ENCODE measurements at regions not wholly inside any gene's neighbourhood (a gene's known extent, or its start where the extent isn't known, plus 50 kb on each side); places are given as distances from the start of the nearest gene placed in this dataset.

DNA sequence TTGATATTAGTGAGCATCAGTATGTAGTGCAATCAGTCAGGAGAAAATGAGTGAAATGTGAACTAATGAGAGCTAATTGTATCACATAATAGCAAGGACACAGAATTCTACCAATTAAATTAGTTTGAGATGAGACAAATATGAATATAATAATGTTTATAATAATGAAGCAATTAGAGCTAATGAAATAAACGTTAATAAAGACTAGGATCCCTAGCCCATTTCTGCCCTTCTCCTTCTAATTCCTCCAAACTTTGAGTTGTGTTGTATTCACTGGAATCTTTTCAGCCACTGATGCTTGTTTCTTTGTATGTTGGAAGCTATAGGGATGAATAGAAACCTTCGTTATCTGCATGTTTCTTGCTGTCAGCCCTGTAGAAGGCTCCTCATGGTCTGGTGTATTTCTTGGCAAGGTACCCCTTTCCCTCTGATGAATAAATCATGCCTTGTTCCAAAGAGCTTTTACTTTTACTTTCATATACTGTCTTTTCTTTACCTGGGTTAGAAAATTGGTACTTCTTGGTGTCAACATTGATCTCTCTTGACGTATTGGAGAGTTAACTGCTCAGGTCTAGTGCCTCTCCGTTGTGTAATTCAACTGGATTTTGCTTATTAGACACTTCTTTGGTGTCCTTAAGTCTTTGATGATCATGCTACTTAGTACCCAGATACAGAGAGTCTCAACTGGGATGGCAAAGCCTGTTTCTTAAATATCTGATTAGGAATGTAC, 154.8 kb downstream of the PTCSC3 start:
- peaks cover 78% of the 10 kb centered on the region for H3K27me3 ChIP-seq (ENCODE audit: low read length)
- TF ChIP-seq CTCF (conservative IDR thresholded peaks at IDR 0.05; ENCODE audit: low read depth, low read length) (no peak), EZH2phosphoT487 (IDR thresholded peaks at IDR 0.05; ENCODE audit: borderline replicate concordance, low read length) (no peak), EZH2 (IDR thresholded peaks at IDR 0.05; ENCODE audit: low read length, unreplicated experiment) (no peak)
- CTCF ChIA-PET, result no interaction called here
- H3K4me3 ChIP-seq (ENCODE audit: low read length), result no peak overlapping the region
- H3K36me3 ChIP-seq (ENCODE audit: low read depth, low read length), result no peaks in the 10 kb centered on the region
- H2AFZ ChIP-seq (ENCODE audit: low read length), result no peak overlapping the region
- no peaks in the 10 kb centered on the region for H3K4me1 ChIP-seq (ENCODE audit: insufficient read depth, low read length)
- no peaks in the 10 kb centered on the region for H4K20me1 ChIP-seq (ENCODE audit: low read length)
- H3K27ac ChIP-seq (ENCODE audit: low read length), result no peak overlapping the region
- intact Hi-C loops (cut with micrococcal nuclease), result no loop called here
- no TSS peak for BruUV-seq (replicated peaks)
- no peaks in the 10 kb centered on the region for H3F3A ChIP-seq (ENCODE audit: low read length, unreplicated experiment)
- H3K9me2 ChIP-seq (replicated peaks; ENCODE audit: low read length), result no peaks in the 10 kb centered on the region
- POLR2A ChIA-PET (ENCODE audit: unreplicated experiment), result no interaction called here
- no peaks in the 10 kb centered on the region for H3K79me2 ChIP-seq (ENCODE audit: low read length)
- H3K9me3 ChIP-seq (ENCODE audit: low read length), result no peaks in the 10 kb centered on the region
- no peak for ATAC-seq
- no peak for DNase-seq
- H3K4me2 ChIP-seq (ENCODE audit: low read length), result no peak overlapping the region
- H3K9ac ChIP-seq (ENCODE audit: low read length), result no peak overlapping the region

- CTCF ChIA-PET, result no interaction called here
Measured at GRCh38 chr14:36021030-36021422, 155.5 kb downstream of the PTCSC3 start.

DNA sequence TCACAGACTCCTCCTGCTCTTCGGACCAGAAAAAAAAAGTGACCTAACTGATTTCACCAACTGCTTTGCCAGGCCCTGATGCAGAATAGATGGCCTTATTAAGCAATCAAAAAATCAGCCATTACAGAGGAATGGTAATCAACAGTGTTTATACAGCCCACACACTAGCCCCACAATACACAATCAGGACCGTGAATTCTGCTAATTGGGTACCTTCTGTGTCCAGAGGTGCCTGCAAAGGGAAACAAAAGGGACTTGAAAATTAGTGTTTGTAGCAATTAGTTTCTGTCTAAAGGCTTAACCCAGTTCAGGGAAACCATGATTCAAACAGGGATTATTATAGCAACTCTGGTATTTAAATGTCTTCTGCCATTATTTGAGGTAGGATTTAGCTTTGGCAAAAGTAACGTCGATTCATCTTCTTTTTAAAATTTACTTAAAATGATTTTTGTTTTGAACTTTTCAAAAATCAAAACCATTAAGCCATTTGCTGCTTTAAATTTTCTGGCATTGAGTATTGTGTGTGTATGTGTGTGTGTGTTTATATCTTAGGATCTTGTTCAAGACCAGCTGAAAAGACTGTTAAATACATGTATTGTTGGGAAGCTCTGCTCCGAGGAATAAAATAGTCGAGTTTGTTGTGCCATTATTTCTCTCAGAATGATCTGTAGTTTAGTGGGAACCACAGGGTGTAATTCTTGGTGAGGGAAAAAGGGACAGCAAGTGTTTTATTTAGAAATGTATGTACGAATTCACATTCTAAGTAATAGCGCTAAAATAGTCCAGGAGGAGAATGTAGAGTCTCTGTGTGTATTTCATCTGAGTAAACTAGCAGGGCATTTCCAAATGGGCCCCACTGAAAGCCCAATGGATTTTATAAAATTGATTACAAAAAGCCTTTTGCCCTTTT, 156.1 kb downstream of the PTCSC3 start:
- no peak overlapping the region for H3K9ac ChIP-seq (ENCODE audit: low read length)
- ChIA-PET CTCF (no interaction called here), POLR2A (ENCODE audit: unreplicated experiment) (no interaction called here)
- H3K9me3 ChIP-seq (ENCODE audit: low read length), result no peaks in the 10 kb centered on the region
- no peak for TF ChIP-seq CTCF (conservative IDR thresholded peaks at IDR 0.05; ENCODE audit: low read depth, low read length)
- TF ChIP-seq EZH2phosphoT487 (IDR thresholded peaks at IDR 0.05; ENCODE audit: borderline replicate concordance, low read length), result no peak
- TF ChIP-seq EZH2 (IDR thresholded peaks at IDR 0.05; ENCODE audit: low read length, unreplicated experiment), result no peak
- H3K27ac ChIP-seq (ENCODE audit: low read length), result no peak overlapping the region
- H3K4me2 ChIP-seq (ENCODE audit: low read length), result no peak overlapping the region
- H3F3A ChIP-seq (ENCODE audit: low read length, unreplicated experiment), result no peaks in the 10 kb centered on the region
- H4K20me1 ChIP-seq (ENCODE audit: low read length), result no peaks in the 10 kb centered on the region
- no peaks in the 10 kb centered on the region for H3K9me2 ChIP-seq (replicated peaks; ENCODE audit: low read length)
- no peak overlapping the region for H2AFZ ChIP-seq (ENCODE audit: low read length)
- H3K27me3 ChIP-seq (ENCODE audit: low read length), result peaks cover 73% of the 10 kb centered on the region
- H3K4me1 ChIP-seq (ENCODE audit: insufficient read depth, low read length), result no peaks in the 10 kb centered on the region
- no TSS peak for BruUV-seq (replicated peaks)
- DNase-seq (no peak), ATAC-seq (no peak)
- no peaks in the 10 kb centered on the region for H3K36me3 ChIP-seq (ENCODE audit: low read depth, low read length)
- no peaks in the 10 kb centered on the region for H3K79me2 ChIP-seq (ENCODE audit: low read length)
- intact Hi-C loops (cut with micrococcal nuclease), result no loop called here
- no peak overlapping the region for H3K4me3 ChIP-seq (ENCODE audit: low read length)

More at GRCh38 chr14:36021030-36021422, 155.5 kb downstream of the PTCSC3 start:
- H3K4me2 ChIP-seq (ENCODE audit: low read length), result no peak overlapping the region
- BruUV-seq (replicated peaks), result no TSS peak
- H4K20me1 ChIP-seq (ENCODE audit: low read length), result no peaks in the 10 kb centered on the region
- H3K9me3 ChIP-seq (ENCODE audit: low read length), result no peaks in the 10 kb centered on the region
- no peaks in the 10 kb centered on the region for H3F3A ChIP-seq (ENCODE audit: low read length, unreplicated experiment)
- no peak for TF ChIP-seq EZH2 (IDR thresholded peaks at IDR 0.05; ENCODE audit: low read length, unreplicated experiment)
- H3K4me1 ChIP-seq (ENCODE audit: insufficient read depth, low read length), result no peaks in the 10 kb centered on the region
- no peak overlapping the region for H3K4me3 ChIP-seq (ENCODE audit: low read length)
- no peaks in the 10 kb centered on the region for H3K36me3 ChIP-seq (ENCODE audit: low read depth, low read length)
- intact Hi-C loops (cut with micrococcal nuclease), result no loop called here
- H3K9me2 ChIP-seq (replicated peaks; ENCODE audit: low read length), result no peaks in the 10 kb centered on the region
- H2AFZ ChIP-seq (ENCODE audit: low read length), result no peak overlapping the region
- no peak for DNase-seq
- H3K27me3 ChIP-seq (ENCODE audit: low read length), result peaks cover 75% of the 10 kb centered on the region
- no peaks in the 10 kb centered on the region for H3K79me2 ChIP-seq (ENCODE audit: low read length)
- no peak overlapping the region for H3K9ac ChIP-seq (ENCODE audit: low read length)
- no peak for ATAC-seq
- H3K27ac ChIP-seq (ENCODE audit: low read length), result no peak overlapping the region
- POLR2A ChIA-PET (ENCODE audit: unreplicated experiment), result no interaction called here
